ENCODE measurements at regions not wholly inside any gene's neighbourhood (a gene's known extent, or its start where the extent isn't known, plus 50 kb on each side); places are given as distances from the start of the nearest gene placed in this dataset.

- Histone ChIP-seq H3K4me1 (replicated peaks in 1 of 2) (no peaks in the 10 kb centered on the region), H3K4me3 (no peak overlapping the region), H3K36me3 (replicated peaks in 1 of 2) (no peaks in the 10 kb centered on the region), H3K27me3 (no peaks in the 10 kb centered on the region), H3K9me3 (replicated peaks in 1 of 3) (no peaks in the 10 kb centered on the region), H3K27ac (no peak overlapping the region)
- no peak for DNase-seq
- no peak for TF ChIP-seq POLR2A (IDR thresholded peaks at IDR 0.05)
- TF ChIP-seq, protein P1, sequence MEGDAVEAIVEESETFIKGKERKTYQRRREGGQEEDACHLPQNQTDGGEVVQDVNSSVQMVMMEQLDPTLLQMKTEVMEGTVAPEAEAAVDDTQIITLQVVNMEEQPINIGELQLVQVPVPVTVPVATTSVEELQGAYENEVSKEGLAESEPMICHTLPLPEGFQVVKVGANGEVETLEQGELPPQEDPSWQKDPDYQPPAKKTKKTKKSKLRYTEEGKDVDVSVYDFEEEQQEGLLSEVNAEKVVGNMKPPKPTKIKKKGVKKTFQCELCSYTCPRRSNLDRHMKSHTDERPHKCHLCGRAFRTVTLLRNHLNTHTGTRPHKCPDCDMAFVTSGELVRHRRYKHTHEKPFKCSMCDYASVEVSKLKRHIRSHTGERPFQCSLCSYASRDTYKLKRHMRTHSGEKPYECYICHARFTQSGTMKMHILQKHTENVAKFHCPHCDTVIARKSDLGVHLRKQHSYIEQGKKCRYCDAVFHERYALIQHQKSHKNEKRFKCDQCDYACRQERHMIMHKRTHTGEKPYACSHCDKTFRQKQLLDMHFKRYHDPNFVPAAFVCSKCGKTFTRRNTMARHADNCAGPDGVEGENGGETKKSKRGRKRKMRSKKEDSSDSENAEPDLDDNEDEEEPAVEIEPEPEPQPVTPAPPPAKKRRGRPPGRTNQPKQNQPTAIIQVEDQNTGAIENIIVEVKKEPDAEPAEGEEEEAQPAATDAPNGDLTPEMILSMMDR (IDR thresholded peaks at IDR 0.05) = no peak
- intact Hi-C loops (cut with DNase I) = no loop called here
- WGBS, 4 donors = 90 to 95% (median 94%) methylated on average over 5 of the region's 5 CpGs
Observed at GRCh38 chr13:73704587-73704986, 429.6 kb downstream of the KLF12 start.

DNA sequence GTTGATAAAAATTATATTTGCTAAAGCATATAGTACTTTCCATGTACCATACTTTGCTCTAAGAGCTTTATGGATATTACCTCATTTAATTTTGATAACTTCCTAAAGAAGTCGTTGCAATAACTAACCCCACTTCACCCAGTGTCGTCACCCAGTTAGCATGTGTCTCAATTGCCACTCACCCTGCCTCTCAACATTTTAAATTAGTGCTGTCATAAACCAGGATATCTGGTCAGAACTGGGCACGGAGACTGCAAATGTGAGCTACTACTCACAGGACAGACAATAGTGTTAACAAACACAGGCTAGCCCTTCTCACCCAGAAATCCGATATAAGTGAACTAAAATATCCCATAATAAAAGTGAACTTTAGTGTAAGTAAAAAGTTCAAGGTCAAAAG, 430.6 kb downstream of the KLF12 start:
- Histone ChIP-seq H3K4me1 (replicated peaks in 1 of 2) (no peaks in the 10 kb centered on the region), H3K36me3 (replicated peaks in 1 of 2) (no peaks in the 10 kb centered on the region), H3K4me3 (no peak overlapping the region), H3K27ac (no peak overlapping the region), H3K27me3 (no peaks in the 10 kb centered on the region), H3K9me3 (replicated peaks in 1 of 3) (no peaks in the 10 kb centered on the region)
- DNase-seq = no peak
- intact Hi-C loops (cut with DNase I) = no loop called here
- 75 to 81% (median 77%) methylated on average over 4 of the region's 4 CpGs for WGBS, 4 donors
- TF ChIP-seq, protein P1 (IDR thresholded peaks at IDR 0.05) = no peak
- TF ChIP-seq POLR2A (IDR thresholded peaks at IDR 0.05) = no peak

GRCh38 chr13:73702419-73703071, 431.7 kb downstream of the KLF12 start:
- TF ChIP-seq POLR2A (IDR thresholded peaks at IDR 0.05) = no peak
- TF ChIP-seq, protein P1 (IDR thresholded peaks at IDR 0.05) = no peak
- no peak for DNase-seq
- Histone ChIP-seq H3K36me3 (replicated peaks in 1 of 2) (no peaks in the 10 kb centered on the region), H3K27ac (no peak overlapping the region), H3K4me3 (no peak overlapping the region), H3K27me3 (no peaks in the 10 kb centered on the region), H3K9me3 (replicated peaks in 1 of 3) (no peaks in the 10 kb centered on the region), H3K4me1 (replicated peaks in 1 of 2) (no peaks in the 10 kb centered on the region)
- intact Hi-C loops (cut with DNase I) = no loop called here
- WGBS, 4 donors = 77 to 80% (median 78%) methylated on average over 8 of the region's 8 CpGs

DNA sequence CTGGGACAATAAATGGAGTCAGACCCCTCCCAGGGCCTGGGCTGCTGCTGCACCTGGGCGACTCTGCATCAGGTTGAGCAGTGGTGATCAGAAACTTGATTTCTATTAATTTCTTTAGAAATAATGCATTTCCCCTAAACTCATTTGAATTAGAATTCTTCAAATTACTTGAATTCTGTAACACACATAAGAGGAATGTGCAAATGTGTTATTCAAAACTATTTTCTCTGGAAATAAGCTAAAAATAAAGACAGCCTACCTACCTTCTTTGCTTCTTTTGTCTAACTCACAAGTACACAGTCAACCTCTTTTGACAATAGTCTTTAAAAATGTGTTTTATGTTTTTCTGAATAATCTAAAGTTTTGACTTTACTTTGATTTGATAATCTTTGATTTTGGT, 433.0 kb downstream of the KLF12 start:
- H3K4me1 ChIP-seq (replicated peaks in 1 of 2) = no peaks in the 10 kb centered on the region
- H3K4me3 ChIP-seq = no peak overlapping the region
- intact Hi-C loops (cut with DNase I) = no loop called here
- 83 to 94% (median 90%) methylated on average over 1 of the region's 1 CpG for WGBS, 4 donors
- H3K27ac ChIP-seq = no peak overlapping the region
- no peaks in the 10 kb centered on the region for H3K36me3 ChIP-seq (replicated peaks in 1 of 2)
- no peak for TF ChIP-seq POLR2A (IDR thresholded peaks at IDR 0.05)
- TF ChIP-seq, protein P1 (IDR thresholded peaks at IDR 0.05) = no peak
- no peaks in the 10 kb centered on the region for H3K9me3 ChIP-seq (replicated peaks in 1 of 3)
- H3K27me3 ChIP-seq = no peaks in the 10 kb centered on the region
- DNase-seq = no peak
